Adrenal gland (tissue), 9 donors: ENCODE measurements at regions not wholly inside any gene's neighbourhood (a gene's known extent, or its start where the extent isn't known, plus 50 kb on each side); places are given as distances from the start of the nearest gene placed in this dataset.
"Not testable (repeated sequence)": the region's sequence is repeated elsewhere in the genome, so short reads cannot be mapped to it uniquely, and the experiment has no call there.

Experiments
- DNase-seq, 7 donors: peaks; one replicate each; pipeline ENCODE4 v3.0.0-alpha.2; 2019 to 2020
- H3K27ac ChIP-seq, 5 donors: fragments of 200-600 bp; sonication (generic) in 4 of 5; 1 replicate in 3 of 5; 2 replicates in 2 of 5; pipeline versions ENCODE4 v1.5.1 to v1.8.0; 2016 to 2020; ENCODE audit warnings: mild to moderate bottlenecking in 1 of 5
- H3K27me3 ChIP-seq: fragments of 200-600 bp; 2 replicates; pipeline ENCODE4 v1.8.0; 2021
- H3K36me3 ChIP-seq, 2 donors: fragments of 200-600 bp; replicated peaks in 1 of 2; 1 replicate in 1 of 2; 2 replicates in 1 of 2; pipeline versions ENCODE4 v1.5.1 to v1.8.0; 2018 to 2022
- H3K4me1 ChIP-seq, 2 donors: fragments of 200-600 bp; replicated peaks in 1 of 2; 1 replicate in 1 of 2; 2 replicates in 1 of 2; pipeline versions ENCODE4 v1.5.1 to v1.8.0; 2018 to 2021
- H3K4me3 ChIP-seq, 4 donors: fragments of 200-600 bp; sonication (generic) in 3 of 4; one replicate each; pipeline ENCODE4 v1.5.1; 2016 to 2018
- H3K9me3 ChIP-seq, 3 donors: fragments of 200-600 bp; sonication (generic) in 1 of 3; replicated peaks in 1 of 3; 1 replicate in 2 of 3; 2 replicates in 1 of 3; pipeline versions ENCODE4 v1.5.1 to v1.8.0; 2016 to 2021
- CTCF ChIP-seq, 6 experiments: fragments of 450-650 bp in 4 of 6; fragments of 200-600 bp in 2 of 6; sonication (generic) in 1 of 6; IDR thresholded peaks; 1 replicate in 5 of 6; 2 replicates in 1 of 6; pipeline versions ENCODE4 v1.5.1 to v1.8.0; 2016 to 2021; ENCODE audit warnings: antibody characterized with exemption in 6 of 6, mild to moderate bottlenecking in 2 of 6, moderate library complexity in 1 of 6
- POLR2A ChIP-seq, 2 donors: fragments of 450-650 bp; IDR thresholded peaks; one replicate each; pipeline ENCODE4 v1.6.1; 2017; ENCODE audit warnings: antibody characterized with exemption in 2 of 2, mild to moderate bottlenecking in 2 of 2, moderate library complexity in 1 of 2
- WGBS, 4 donors: extraction: QIAGEN DNeasy Blood & Tissue Kit in 2 of 4; methylation state at CpG; one replicate each; pipeline versions ENCODE4 v1.1.5 to v1.1.7; 2013 to 2017; 5-methylcytosine and 5-hydroxymethylcytosine counted together
- intact Hi-C, 2 donors: fragments of 100-400 bp; cut with DNase I; formaldehyde crosslinking; loops; one replicate each; pipeline versions ENCODE4 v1.14.1 to v1.15.0; 2022 to 2023
- donor health status: healthy with polysubstance abuse.
- donor health status: Bipolar disorder and iron deficiency.
- donor health status: DM: yes; HTN: yes; CAD: no.
- donor health status: DM: no; HTN: no; CAD: no.
- donor health status: DM: no; HTN: no; CAD: no.

- Histone ChIP-seq H3K4me3 (no peak overlapping the region), H3K27me3 (no peaks in the 10 kb centered on the region), H3K4me1 (peaks cover 7% of the 10 kb centered on the region in 2 donors), H3K27ac (no peak overlapping the region), H3K9me3 (no peaks in the 10 kb centered on the region), H3K36me3 (no peaks in the 10 kb centered on the region)
- TF ChIP-seq CTCF (IDR thresholded peaks at IDR 0.05): no peak
- no peak for TF ChIP-seq POLR2A (IDR thresholded peaks at IDR 0.05)
- DNase-seq: peak in 2 of 7 donors; percentile 5 to 8
- 89 to 93% (median 91%) methylated on average over 8 to 10 of the region's 10 CpGs for WGBS, 4 donors
- intact Hi-C loops: no loop called here
These were observed 160.5 kb downstream of the ZFP36L2 start for GRCh38 chr2:43065871-43066270.

- peak in 2 of 7 donors; percentile 5 to 10 for DNase-seq
- TF ChIP-seq POLR2A (IDR thresholded peaks at IDR 0.05): no peak
- no peak for TF ChIP-seq CTCF (IDR thresholded peaks at IDR 0.05)
- Histone ChIP-seq H3K4me3 (no peak overlapping the region), H3K27me3 (no peaks in the 10 kb centered on the region), H3K4me1 (peaks cover 3% of the 10 kb centered on the region in 2 donors), H3K9me3 (no peaks in the 10 kb centered on the region), H3K36me3 (no peaks in the 10 kb centered on the region), H3K27ac (no peak overlapping the region)
- intact Hi-C loops: no loop called here
- WGBS, 4 donors: 85 to 96% (median 91%) methylated on average over 2 to 3 of the region's 3 CpGs
These were observed 161.4 kb downstream of the ZFP36L2 start for GRCh38 chr2:43065036-43065435.

- H3K27ac ChIP-seq, H3K4me3 ChIP-seq, H3K9me3 ChIP-seq, intact Hi-C loops, H3K36me3 ChIP-seq, H3K27me3 ChIP-seq: not testable (repeated sequence)
- 90 to 100% methylated on average over 2 to 13 of the region's 32 CpGs; no CpG with 5 or more reads in 2 of the 4 donors for WGBS, 4 donors
- peaks cover 12 to 17% of the 10 kb centered on the region in 2 donors for H3K4me1 ChIP-seq
- peak in 1 of 7 donors; percentile 4 for DNase-seq
These were observed 163.3 kb downstream of the ZFP36L2 start for GRCh38 chr2:43063096-43063495.

GRCh38 chr2:43062058-43062457, 164.3 kb downstream of the ZFP36L2 start:
- peaks cover 12 to 22% of the 10 kb centered on the region in 2 donors for H3K4me1 ChIP-seq
- H3K27ac ChIP-seq: no peak overlapping the region
- no peak for DNase-seq
- TF ChIP-seq POLR2A (IDR thresholded peaks at IDR 0.05) (no peak), CTCF (IDR thresholded peaks at IDR 0.05) (no peak)
- no peaks in the 10 kb centered on the region for H3K9me3 ChIP-seq
- H3K27me3 ChIP-seq: no peaks in the 10 kb centered on the region
- no peak overlapping the region for H3K4me3 ChIP-seq
- intact Hi-C loops: no loop called here
- H3K36me3 ChIP-seq: no peaks in the 10 kb centered on the region

GRCh38 chr2:43060390-43061016, 165.9 kb downstream of the ZFP36L2 start:
- intact Hi-C loops: no loop called here
- H3K36me3 ChIP-seq: no peaks in the 10 kb centered on the region
- 84 to 95% (median 89%) methylated on average over 3 of the region's 3 CpGs for WGBS, 4 donors
- no peak overlapping the region for H3K4me3 ChIP-seq
- H3K9me3 ChIP-seq: no peaks in the 10 kb centered on the region
- TF ChIP-seq CTCF (IDR thresholded peaks at IDR 0.05) (no peak), POLR2A (IDR thresholded peaks at IDR 0.05) (no peak)
- no peaks in the 10 kb centered on the region for H3K27me3 ChIP-seq
- H3K27ac ChIP-seq: no peak overlapping the region
- peaks cover 12 to 26% of the 10 kb centered on the region in 2 donors for H3K4me1 ChIP-seq
- peak in 1 of 7 donors; percentile 15 for DNase-seq
